Right renal pelvis (tissue), 4 donors: ENCODE measurements at regions not wholly inside any gene's neighbourhood (a gene's known extent, or its start where the extent isn't known, plus 50 kb on each side); places are given as distances from the start of the nearest gene placed in this dataset.
A peak's percentile ranks its signal among the peaks of the same experiment; 100 is the strongest.

ENCODE experiments used
- DNase-seq, 4 donors: peaks; one replicate each; pipeline ENCODE4 v3.0.0-alpha.2; 2013; ENCODE audit warnings: low read depth in 4 of 4, low spot score in 3 of 4, missing footprints in 1 of 4

- no peak for DNase-seq
Observed at GRCh38 chr2:43057742-43058725, 168.4 kb downstream of the ZFP36L2 start.

GRCh38 chr2:43057026-43057741 lies 169.2 kb downstream of the ZFP36L2 start:
- DNase-seq: no peak

GRCh38 chr2:43055985-43056384 lies 170.4 kb downstream of the ZFP36L2 start:
- no peak for DNase-seq

GRCh38 chr2:43055086-43055912 lies 171.1 kb downstream of the ZFP36L2 start:
- no peak for DNase-seq

- no peak for DNase-seq
Observed at GRCh38 chr2:43054367-43054766, 172.0 kb downstream of the ZFP36L2 start.

GRCh38 chr2:43052944-43053306 lies 173.5 kb downstream of the ZFP36L2 start:
- DNase-seq: no peak

GRCh38 chr2:43052204-43052943 lies 174.0 kb downstream of the ZFP36L2 start:
- DNase-seq: no peak

GRCh38 chr2:43051338-43051737 lies 175.1 kb downstream of the ZFP36L2 start:
- no peak for DNase-seq

- no peak for DNase-seq
Observed at GRCh38 chr2:43050866-43051265, 175.5 kb downstream of the ZFP36L2 start.

- no peak for DNase-seq
Observed at GRCh38 chr2:43049836-43050801, 176.3 kb downstream of the ZFP36L2 start.

GRCh38 chr2:43047187-43047780 lies 179.1 kb downstream of the ZFP36L2 start:
- no peak for DNase-seq

- DNase-seq: no peak
Observed at GRCh38 chr2:43045866-43046265, 180.5 kb downstream of the ZFP36L2 start.

GRCh38 chr2:43044093-43044681 lies 182.2 kb downstream of the ZFP36L2 start:
- DNase-seq: no peak

GRCh38 chr2:43043553-43043870 lies 182.9 kb downstream of the ZFP36L2 start:
- DNase-seq: no peak

- DNase-seq: peak; percentile 78 to 93 (median 88)
Observed at GRCh38 chr2:43041661-43042360, 184.6 kb downstream of the ZFP36L2 start.

GRCh38 chr2:43041173-43041591 lies 185.2 kb downstream of the ZFP36L2 start:
- no peak for DNase-seq

- no peak for DNase-seq
Observed at GRCh38 chr2:43040084-43040854, 186.1 kb downstream of the ZFP36L2 start.
